ENCODE measurements at regions not wholly inside any gene's neighbourhood (a gene's known extent, or its start where the extent isn't known, plus 50 kb on each side); places are given as distances from the start of the nearest gene placed in this dataset.
"Not testable (repeated sequence)": the region's sequence is repeated elsewhere in the genome, so short reads cannot be mapped to it uniquely, and the experiment has no call there.

DNA sequence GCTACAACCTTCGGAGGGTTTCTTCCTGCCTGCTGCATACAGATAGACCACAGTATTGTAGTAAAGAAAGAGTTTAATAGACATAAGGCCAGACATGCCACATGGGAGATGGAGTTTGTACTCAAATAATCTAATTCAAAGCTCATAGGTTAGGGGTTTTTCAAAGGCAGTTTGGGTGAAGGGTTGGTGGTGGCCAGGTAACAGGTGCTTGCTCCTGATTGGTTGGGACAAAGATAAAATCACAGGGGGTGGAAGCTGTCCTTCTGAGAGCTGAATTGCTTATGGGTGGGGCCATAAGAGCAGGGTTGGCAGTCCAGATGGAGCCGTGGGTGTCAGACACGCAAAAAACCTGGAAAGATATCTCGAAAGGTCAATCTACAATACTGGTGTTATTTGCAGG is 92.3 kb upstream of the ETV3 start:
- DNase-seq (ENCODE audit: low spot score) = no peak

GRCh38 chr1:157227700-157228099 is 89.5 kb upstream of the ETV3 start:
- DNase-seq (ENCODE audit: low spot score) = no peak

DNA sequence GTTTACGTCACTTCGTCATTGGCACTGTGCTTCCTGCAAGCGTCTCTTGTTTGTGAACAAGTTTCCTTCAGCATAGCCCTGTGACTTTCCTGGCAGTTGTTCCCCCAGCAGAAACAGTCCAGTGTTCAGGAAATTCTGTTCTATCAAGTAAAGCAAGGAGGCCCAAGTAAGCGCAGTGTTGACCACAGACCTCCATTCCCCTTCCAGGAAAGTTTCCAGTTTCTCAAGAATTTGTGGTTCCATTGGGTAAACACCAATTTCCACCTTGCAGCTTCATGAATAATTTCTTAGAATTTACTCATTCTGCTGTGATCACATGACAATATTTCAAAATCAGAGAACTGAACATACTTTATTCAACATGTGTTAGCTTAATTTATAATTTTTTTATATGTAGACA is 88.5 kb upstream of the ETV3 start:
- no peak for DNase-seq (ENCODE audit: low spot score)

- DNase-seq (ENCODE audit: low spot score) = no peak
Observed at GRCh38 chr1:157219600-157219999, 81.4 kb upstream of the ETV3 start.

DNA sequence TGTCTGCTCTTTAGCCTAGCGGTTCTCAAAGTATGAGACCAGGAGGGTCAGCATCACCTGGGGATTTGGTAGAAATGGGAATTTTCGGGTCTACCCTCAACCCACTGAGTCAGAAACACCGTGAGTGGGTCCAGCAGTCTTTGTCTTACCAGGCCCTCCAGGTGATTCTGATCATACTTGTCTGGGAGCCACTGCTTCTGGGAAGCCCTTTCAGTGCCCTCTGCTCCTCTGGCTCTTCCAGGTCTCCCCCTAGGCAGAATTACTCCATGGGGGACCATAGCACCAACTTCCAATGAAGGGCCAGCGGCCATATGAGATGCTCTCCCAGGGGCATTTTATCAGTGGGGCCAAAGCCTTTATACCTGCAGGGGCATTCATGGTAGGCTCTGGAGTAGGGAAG is 81.0 kb upstream of the ETV3 start:
- DNase-seq (ENCODE audit: low spot score) = no peak

DNA sequence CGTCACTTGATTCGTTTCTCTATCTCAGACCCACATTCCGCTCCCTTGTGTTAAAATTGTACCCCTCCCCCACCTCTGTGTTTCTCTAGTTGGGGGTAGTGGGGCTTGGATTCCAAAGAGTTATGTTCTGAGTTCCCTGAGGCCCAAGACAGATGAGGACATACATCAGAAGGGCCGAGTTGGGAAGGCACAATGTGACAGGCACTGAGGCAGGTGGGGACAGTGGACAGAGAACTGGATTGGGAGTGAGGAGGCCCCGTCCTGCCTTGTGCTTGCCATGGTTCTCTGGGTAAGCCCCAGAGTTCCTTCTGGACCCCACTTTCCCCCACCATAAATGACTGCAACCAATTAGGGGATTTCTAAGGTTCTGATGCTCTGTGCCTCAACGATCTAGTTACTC is 80.5 kb upstream of the ETV3 start:
- no peak for DNase-seq (ENCODE audit: low spot score)

GRCh38 chr1:157217486-157217885 is 79.3 kb upstream of the ETV3 start:
- DNase-seq (ENCODE audit: low spot score) = no peak

DNA sequence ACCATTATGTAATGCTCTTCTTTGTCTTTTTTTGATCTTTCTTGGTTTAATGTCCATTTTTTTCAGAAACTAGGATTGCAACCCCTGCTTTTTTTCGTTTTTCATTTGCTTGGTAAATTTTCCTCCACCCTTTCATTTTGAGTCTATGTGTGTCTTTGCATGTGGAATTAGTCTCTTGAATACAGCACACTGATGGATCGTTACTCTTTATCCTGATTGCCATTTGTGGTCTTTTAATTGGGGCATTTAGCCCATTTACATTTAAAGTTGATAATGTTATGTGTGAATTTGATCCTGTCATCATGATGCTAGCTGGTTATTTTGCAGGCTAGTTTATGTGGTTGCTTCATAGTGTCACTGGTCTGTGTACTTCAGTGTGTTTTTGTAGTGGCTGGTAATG is 75.6 kb upstream of the ETV3 start:
- DNase-seq (ENCODE audit: low spot score) = no peak

GRCh38 chr1:157209514-157209913 is 71.3 kb upstream of the ETV3 start:
- no peak for DNase-seq (ENCODE audit: low spot score)

- DNase-seq (ENCODE audit: low spot score) = not testable (repeated sequence)
Observed at GRCh38 chr1:157205982-157206381, 67.8 kb upstream of the ETV3 start.

GRCh38 chr1:157203166-157203565 is 65.0 kb upstream of the ETV3 start:
- DNase-seq (ENCODE audit: low spot score) = no peak

DNA sequence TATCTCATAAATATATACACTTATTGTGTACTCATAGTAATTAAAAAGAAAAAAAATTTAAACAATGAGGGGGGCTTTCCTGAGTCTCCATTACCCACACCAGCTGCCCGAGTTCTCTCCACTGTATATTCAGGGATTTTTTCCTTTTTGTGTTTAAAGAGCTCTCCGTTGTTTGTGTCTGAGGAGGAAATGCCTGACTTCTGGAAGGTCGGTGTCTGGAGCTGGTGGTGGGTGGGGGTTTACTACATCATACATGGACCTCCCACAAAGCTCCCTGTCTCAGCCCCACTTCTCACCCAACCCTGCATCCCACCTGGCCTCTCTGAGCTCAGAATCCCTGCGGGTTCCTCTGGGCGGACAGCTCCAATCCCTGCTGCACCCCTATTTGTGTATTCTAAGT is 64.1 kb upstream of the ETV3 start:
- DNase-seq (ENCODE audit: low spot score) = no peak

DNA sequence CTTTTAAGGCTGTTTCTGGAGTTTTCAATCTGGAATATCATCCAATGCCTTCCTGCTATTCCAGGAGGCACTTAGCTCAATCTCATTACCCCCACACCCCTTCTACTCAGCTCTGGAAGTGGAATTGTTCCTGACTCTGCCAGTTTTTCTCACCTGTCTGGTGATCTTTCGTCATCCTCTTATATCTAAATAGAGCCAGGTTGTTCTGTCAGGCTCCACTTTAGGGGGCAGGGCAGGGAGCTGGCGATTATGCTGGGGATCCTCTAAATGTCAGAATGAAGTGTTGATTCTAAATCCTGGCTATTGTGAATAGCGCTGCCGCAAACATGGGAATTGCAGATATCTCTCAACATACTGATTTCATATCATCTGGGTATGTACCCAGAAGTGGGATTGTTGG is 63.6 kb upstream of the ETV3 start:
- DNase-seq (ENCODE audit: low spot score) = no peak

GRCh38 chr1:157200451-157200850 is 62.3 kb upstream of the ETV3 start:
- DNase-seq (ENCODE audit: low spot score) = no peak

DNA sequence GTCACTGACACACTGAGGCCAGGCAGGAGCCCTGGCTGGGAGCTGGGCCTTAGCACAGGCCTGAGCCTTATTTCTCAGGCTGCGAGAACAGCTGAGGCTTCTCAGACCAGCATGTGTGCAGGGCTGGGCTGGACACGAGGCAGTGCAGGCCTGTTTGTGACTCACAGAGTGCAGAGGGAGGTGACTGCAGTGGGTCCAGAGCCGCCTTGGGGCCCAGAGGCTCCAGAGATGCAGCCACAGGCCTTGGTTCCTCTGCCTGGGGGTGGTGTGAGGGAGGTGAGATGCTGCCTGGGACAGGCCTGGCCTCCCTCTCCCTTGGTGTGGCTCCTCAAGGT is 61.2 kb upstream of the ETV3 start:
- no peak for DNase-seq (ENCODE audit: low spot score)

- no peak for DNase-seq (ENCODE audit: low spot score)
Observed at GRCh38 chr1:157198619-157199420, 60.6 kb upstream of the ETV3 start.

- no peak for DNase-seq (ENCODE audit: low spot score)
Observed at GRCh38 chr1:157197906-157198435, 59.8 kb upstream of the ETV3 start.

DNA sequence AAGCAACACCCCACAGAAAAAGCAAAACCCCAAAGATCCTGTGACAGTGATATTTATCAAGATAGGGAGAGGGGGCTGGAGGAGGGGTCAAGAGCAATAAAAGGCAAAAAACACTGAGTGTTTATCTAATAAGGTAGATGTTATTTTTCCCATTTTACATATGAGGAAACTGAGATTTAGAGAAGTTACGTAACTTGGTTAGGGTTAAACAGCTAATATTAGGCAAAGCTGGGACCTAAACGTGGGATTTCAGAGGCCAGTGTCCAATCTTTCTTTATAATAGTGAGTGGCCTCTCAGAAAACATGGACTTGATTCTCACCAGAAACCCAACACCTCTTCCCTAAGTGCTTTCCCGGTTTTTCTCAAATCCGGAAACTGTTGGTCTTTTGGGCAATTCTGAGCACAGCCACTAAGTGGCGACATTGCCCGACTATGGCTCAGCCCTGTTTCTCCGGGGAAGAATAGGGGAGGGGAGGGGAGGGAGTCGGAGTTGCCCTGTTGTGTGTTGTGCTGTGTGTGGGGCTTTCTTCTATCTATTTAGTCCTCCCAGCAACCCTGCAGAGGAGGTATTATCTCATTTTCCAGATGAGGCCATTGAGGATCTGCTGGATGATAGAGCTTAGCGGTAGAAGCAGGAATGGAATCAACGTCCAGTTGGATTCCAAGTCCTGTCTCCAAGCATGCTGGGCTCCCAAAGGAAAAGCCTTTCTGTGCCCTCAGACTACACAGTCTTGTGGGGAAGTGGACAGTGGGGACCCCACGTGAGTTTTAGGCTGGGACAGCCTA is 58.7 kb upstream of the ETV3 start:
- not testable (repeated sequence) for DNase-seq (ENCODE audit: low spot score)

DNA sequence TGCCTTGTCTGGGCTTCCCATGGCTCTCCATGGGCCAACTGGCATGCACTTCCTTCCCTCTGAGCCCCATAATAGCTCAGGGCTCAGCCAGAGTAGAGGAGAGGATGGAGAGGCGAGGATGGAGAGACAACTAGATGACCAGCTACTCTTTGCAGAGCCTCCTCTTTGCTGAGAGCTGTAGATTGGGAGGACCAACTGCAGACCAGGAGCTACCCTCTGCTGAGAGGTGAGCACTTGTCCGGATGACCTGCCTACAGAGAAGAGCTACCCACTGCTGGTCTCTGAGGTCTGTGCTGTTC is 58.0 kb upstream of the ETV3 start:
- no peak for DNase-seq (ENCODE audit: low spot score)

GRCh38 chr1:157195521-157196244 is 57.5 kb upstream of the ETV3 start:
- no peak for DNase-seq (ENCODE audit: low spot score)

DNA sequence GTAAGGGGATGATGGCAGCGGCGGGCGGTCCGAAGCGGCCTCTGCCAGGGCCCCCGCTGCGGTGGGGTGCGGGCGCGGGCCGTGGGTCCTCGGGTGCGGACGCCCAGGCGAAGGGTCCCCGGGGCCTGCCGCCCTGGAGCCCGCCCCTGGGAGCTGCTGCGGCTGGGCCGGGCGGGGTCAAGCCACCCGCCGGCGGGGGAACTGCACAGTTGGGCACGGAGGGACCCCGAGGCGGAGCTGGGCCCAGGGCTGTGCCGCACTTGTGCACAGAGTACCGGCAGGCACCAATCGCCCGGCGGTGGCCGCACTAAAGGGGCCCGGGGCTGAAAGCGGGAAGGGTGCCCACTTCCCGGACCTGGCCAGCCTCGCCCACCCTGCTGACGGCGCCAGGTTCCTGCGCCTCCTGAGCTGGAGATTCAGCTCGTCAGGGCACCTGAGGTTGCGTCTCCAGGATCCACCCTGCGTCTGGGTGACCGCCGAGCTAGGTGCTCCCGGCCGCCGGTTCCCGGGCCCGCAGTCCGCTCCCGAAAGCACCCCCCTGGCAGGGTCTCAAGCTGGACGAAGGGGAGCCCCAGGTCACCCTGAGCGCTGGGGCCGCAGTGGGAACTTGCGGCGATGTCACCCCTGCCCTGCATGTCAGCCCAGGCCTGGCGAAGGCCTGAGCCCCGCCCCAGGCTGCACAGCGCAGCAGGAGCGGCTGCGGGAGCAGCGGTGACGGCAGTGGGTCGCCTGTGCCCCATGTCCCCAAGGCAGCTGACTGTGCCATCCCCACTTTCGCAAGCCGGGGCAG is 56.7 kb upstream of the ETV3 start:
- no peak for DNase-seq (ENCODE audit: low spot score)
